HEK293T (cell line): ENCODE measurements at regions not wholly inside any gene's neighbourhood (a gene's known extent, or its start where the extent isn't known, plus 50 kb on each side); places are given as distances from the start of the nearest gene placed in this dataset.

Source experiments
- ARNT ChIP-seq: fragments of 450-650 bp; IDR thresholded peaks from 2 replicates; pipeline ENCODE4 v1.6.1; 2017; ENCODE audit warnings: mild to moderate bottlenecking
- BHLHE40 ChIP-seq: fragments of 450-650 bp; IDR thresholded peaks from 2 replicates; pipeline ENCODE4 v1.6.1; 2016; ENCODE audit warnings: mild to moderate bottlenecking, moderate library complexity, borderline replicate concordance
- CTBP1 ChIP-seq: fragments of 450-650 bp; IDR thresholded peaks from 2 replicates; pipeline ENCODE4 v1.6.1; 2016; ENCODE audit warnings: borderline replicate concordance
- ELF4 ChIP-seq: fragments of 450-650 bp; IDR thresholded peaks from 2 replicates; pipeline ENCODE4 v1.6.1; 2017; ENCODE audit warnings: antibody characterized with exemption
- FOXA1 ChIP-seq: fragments of 450-650 bp; IDR thresholded peaks from 2 replicates; pipeline ENCODE4 v1.6.1; 2016; ENCODE audit warnings: mild to moderate bottlenecking
- FOXK2 ChIP-seq: fragments of 450-650 bp; IDR thresholded peaks from 2 replicates; pipeline ENCODE4 v1.6.1; 2016; ENCODE audit warnings: mild to moderate bottlenecking
- FOXM1 ChIP-seq: fragments of 450-650 bp; IDR thresholded peaks from 2 replicates; pipeline ENCODE4 v1.6.1; 2017; ENCODE audit warnings: mild to moderate bottlenecking, borderline replicate concordance
- NFRKB ChIP-seq: fragments of 450-650 bp; IDR thresholded peaks from 2 replicates; pipeline ENCODE4 v1.6.1; 2016; ENCODE audit warnings: mild to moderate bottlenecking, moderate library complexity
- SP1 ChIP-seq: fragments of 450-650 bp; IDR thresholded peaks from 2 replicates; pipeline ENCODE4 v1.6.1; 2017
- TARDBP ChIP-seq: fragments of 450-650 bp; IDR thresholded peaks from 2 replicates; pipeline ENCODE4 v1.6.1; 2016

GRCh38 chr20:50406610-50407136, 103.5 kb upstream of the PTPN1 start:
- TF ChIP-seq SP1 (no peak), CTBP1 (no peak), FOXA1 (no peak), FOXK2 (no peak), TARDBP (no peak), FOXM1 (no peak), ELF4 (no peak), NFRKB (no peak), BHLHE40 (no peak), ARNT (no peak)
